ENCODE measurements at regions not wholly inside any gene's neighbourhood (a gene's known extent, or its start where the extent isn't known, plus 50 kb on each side); places are given as distances from the start of the nearest gene placed in this dataset.

DNA sequence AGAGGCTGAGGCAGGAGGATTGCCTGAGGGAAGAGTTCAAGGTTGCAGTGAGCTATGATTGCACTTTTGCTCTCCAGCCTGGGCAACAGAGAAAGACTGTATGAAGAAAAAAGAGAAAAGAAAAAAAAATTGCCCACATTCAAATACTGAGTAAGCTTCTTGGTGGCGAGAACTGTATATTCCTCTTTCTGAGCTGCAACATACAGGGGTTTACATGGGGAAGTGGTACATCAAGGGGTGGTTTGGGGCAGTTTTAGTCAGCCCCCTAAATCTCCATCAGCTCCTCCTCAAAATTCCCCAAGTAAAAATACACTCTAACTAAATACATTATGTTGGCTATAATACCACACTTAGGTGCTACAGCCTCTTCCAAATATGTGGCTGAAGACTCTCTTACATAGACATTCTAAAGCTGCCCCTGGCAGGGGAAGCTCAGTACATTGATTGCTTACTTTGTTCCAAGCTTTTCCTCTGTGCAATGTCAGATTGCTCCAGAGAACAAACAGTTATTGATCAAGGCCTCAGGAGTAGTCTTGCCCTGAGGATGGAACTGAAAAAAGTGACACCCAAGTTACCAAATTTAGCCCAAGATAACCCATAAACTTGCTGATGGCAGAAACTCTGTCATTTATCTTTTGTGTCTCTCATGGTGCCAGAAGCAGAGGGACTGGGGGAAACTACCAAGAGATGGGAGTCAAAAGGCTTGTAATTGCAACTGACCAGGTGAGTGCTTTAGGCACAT, 107.4 kb upstream of the RIPOR2 start:
- H3K4me1 Mint-ChIP-seq = no peaks in the 10 kb centered on the region
- DNase-seq (ENCODE audit: low spot score in 2 of 2, unreplicated experiment in 2 of 2) = no peak
- H3K27ac Mint-ChIP-seq = no peak overlapping the region
- TF ChIP-seq, protein P1, sequence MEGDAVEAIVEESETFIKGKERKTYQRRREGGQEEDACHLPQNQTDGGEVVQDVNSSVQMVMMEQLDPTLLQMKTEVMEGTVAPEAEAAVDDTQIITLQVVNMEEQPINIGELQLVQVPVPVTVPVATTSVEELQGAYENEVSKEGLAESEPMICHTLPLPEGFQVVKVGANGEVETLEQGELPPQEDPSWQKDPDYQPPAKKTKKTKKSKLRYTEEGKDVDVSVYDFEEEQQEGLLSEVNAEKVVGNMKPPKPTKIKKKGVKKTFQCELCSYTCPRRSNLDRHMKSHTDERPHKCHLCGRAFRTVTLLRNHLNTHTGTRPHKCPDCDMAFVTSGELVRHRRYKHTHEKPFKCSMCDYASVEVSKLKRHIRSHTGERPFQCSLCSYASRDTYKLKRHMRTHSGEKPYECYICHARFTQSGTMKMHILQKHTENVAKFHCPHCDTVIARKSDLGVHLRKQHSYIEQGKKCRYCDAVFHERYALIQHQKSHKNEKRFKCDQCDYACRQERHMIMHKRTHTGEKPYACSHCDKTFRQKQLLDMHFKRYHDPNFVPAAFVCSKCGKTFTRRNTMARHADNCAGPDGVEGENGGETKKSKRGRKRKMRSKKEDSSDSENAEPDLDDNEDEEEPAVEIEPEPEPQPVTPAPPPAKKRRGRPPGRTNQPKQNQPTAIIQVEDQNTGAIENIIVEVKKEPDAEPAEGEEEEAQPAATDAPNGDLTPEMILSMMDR (IDR thresholded peaks at IDR 0.05; ENCODE audit: unreplicated experiment) = no peak
- peaks cover 9% of the 10 kb centered on the region for H3K9me3 Mint-ChIP-seq
- H3K4me3 Mint-ChIP-seq = no peak overlapping the region
- no peaks in the 10 kb centered on the region for H3K36me3 Mint-ChIP-seq
- no peaks in the 10 kb centered on the region for H3K27me3 Mint-ChIP-seq (ENCODE audit: low read depth)

DNA sequence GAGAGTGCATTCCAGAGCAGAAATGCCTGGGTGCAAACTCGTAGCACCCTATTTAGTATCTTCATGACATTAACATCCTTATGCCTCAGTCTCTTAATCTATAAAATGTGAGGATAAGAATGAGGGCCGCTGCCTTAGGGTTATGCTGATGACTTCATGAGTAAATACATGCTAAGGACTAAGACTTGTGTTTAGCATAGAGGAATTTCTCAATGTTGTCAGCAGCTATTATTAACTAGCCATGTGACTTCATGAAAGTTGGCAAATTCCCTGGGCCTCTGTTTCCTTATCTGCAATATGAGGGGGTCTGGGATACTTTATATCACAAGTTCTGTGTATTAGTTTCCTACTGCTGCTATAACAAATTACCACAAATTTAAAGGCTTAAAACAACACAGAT, 108.1 kb upstream of the RIPOR2 start:
- no peaks in the 10 kb centered on the region for H3K27me3 Mint-ChIP-seq (ENCODE audit: low read depth)
- DNase-seq (ENCODE audit: low spot score in 2 of 2, unreplicated experiment in 2 of 2) = no peak
- no peaks in the 10 kb centered on the region for H3K36me3 Mint-ChIP-seq
- H3K4me1 Mint-ChIP-seq = no peaks in the 10 kb centered on the region
- H3K4me3 Mint-ChIP-seq = no peak overlapping the region
- no peak overlapping the region for H3K27ac Mint-ChIP-seq
- peaks cover 14% of the 10 kb centered on the region for H3K9me3 Mint-ChIP-seq
- TF ChIP-seq, protein P1 (IDR thresholded peaks at IDR 0.05; ENCODE audit: unreplicated experiment) = no peak

DNA sequence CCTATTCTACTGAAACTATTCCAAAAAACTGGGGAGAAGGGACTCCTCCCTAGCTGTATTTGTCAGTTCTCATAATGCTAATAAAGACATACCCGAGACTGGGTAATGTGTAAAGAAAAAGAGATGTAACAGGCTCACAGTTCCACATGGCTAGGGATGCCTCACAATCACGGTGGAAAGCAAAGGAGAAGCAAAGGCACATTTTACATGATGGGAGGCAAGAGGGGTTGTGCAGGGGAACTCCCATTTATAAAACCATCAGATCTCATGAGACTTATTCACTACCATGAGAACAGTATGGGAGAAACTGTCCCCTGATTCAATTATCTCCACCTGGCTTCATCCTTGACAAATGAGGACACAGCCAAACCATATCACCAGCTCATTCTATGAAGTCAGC, 111.2 kb upstream of the RIPOR2 start:
- no peak for DNase-seq (ENCODE audit: low spot score in 2 of 2, unreplicated experiment in 2 of 2)
- no peaks in the 10 kb centered on the region for H3K27me3 Mint-ChIP-seq (ENCODE audit: low read depth)
- TF ChIP-seq, protein P1 (IDR thresholded peaks at IDR 0.05; ENCODE audit: unreplicated experiment) = no peak
- H3K4me3 Mint-ChIP-seq = no peak overlapping the region
- peaks cover 14% of the 10 kb centered on the region for H3K9me3 Mint-ChIP-seq
- peaks cover 12% of the 10 kb centered on the region for H3K4me1 Mint-ChIP-seq
- no peak overlapping the region for H3K27ac Mint-ChIP-seq
- H3K36me3 Mint-ChIP-seq = no peaks in the 10 kb centered on the region

DNA sequence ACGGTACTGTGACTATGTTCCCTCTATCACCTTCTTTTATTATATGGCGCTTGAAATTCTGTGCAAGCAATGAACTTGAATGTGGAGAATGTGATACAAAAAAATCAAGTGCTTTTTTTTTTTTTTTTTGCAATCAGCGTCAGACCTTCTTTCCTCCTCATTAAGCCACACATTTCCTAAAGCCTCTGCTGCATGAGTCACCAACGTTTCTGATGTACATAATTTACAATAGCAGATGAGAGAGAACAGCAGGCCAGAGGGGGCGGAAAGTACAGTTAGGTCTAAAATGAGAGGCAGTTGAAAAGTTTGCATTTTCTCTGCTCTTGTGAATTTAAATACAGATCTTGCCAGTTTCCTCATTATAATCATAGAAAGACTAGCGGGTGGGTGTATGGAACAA, 114.6 kb upstream of the RIPOR2 start:
- peak overlapping the region; percentile 45 for H3K27ac Mint-ChIP-seq
- peaks cover 20% of the 10 kb centered on the region for H3K4me1 Mint-ChIP-seq
- no peaks in the 10 kb centered on the region for H3K36me3 Mint-ChIP-seq
- no peak for DNase-seq (ENCODE audit: low spot score in 2 of 2, unreplicated experiment in 2 of 2)
- no peaks in the 10 kb centered on the region for H3K27me3 Mint-ChIP-seq (ENCODE audit: low read depth)
- no peak overlapping the region for H3K4me3 Mint-ChIP-seq
- H3K9me3 Mint-ChIP-seq = peaks cover 9% of the 10 kb centered on the region
- TF ChIP-seq, protein P1 (IDR thresholded peaks at IDR 0.05; ENCODE audit: unreplicated experiment) = no peak

DNA sequence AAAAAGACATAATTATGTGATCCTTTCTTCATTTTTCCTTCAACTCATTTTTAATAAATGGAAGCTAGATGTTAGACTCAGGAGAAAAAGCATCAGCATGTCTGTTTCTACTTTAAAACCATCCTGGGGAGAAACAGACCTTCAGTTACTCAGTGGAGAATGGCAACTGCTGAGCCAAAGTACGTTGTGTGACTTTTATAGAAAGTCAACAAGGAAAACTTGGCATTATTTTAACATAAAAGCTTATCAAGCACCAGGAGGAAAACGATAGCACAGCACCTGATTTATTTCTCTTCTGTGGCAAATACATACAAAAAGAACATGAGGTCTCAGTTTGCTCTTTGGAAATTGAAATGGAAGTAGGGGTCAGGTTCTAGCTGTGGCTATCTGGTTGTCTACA, 115.3 kb upstream of the RIPOR2 start:
- Mint-ChIP-seq H3K4me3 (no peak overlapping the region), H3K36me3 (no peaks in the 10 kb centered on the region), H3K4me1 (peaks cover 20% of the 10 kb centered on the region), H3K27ac (no peak overlapping the region), H3K9me3 (peaks cover 9% of the 10 kb centered on the region), H3K27me3 (ENCODE audit: low read depth) (no peaks in the 10 kb centered on the region)
- DNase-seq (ENCODE audit: low spot score in 2 of 2, unreplicated experiment in 2 of 2) = no peak
- TF ChIP-seq, protein P1 (IDR thresholded peaks at IDR 0.05; ENCODE audit: unreplicated experiment) = no peak

All from mesothelial cell of epicardium (in vitro differentiated cells).